ENCODE measurements at regions not wholly inside any gene's neighbourhood (a gene's known extent, or its start where the extent isn't known, plus 50 kb on each side); places are given as distances from the start of the nearest gene placed in this dataset.
A peak's percentile ranks its signal among the peaks of the same experiment; 100 is the strongest.
"Not testable (repeated sequence)": the region's sequence is repeated elsewhere in the genome, so short reads cannot be mapped to it uniquely, and the experiment has no call there.

DNA sequence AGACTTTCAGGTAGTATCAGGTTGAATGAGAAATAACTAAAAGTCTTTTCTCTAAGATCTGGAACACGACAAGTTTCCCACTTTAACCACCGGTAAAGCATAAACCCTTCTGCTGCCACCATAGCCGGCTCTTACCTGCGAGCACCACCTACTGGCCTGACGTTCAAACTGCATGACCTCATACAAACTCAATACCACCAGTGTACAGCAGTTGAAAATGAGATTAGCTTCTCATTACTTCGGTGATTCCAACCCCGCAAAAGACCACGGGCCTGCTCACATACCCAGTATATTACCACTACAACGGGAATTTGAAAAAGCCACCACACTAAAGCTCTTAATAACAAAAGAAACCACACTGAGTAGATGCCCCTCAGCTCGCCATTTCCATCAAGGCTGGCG, 1238.6 kb downstream of the TMEM121 start:
- TF ChIP-seq CTCF (conservative IDR thresholded peaks at IDR 0.05 in 1 of 2, IDR thresholded peaks at IDR 0.05 in 1 of 2; ENCODE audit: low read depth in 1 of 2, low read length in 2 of 2) = peak; percentile 2 to 26
- not testable (repeated sequence) for H3K4me3 ChIP-seq (replicated peaks in 1 of 4; ENCODE audit: control extremely low read depth in 1 of 4, insufficient read depth in 1 of 4, low read depth in 3 of 4, low read length in 4 of 4); H3K4me2 ChIP-seq (ENCODE audit: extremely low read depth, insufficient read depth, low read length); H3K79me2 ChIP-seq (ENCODE audit: control insufficient read depth, insufficient read depth, low read length); H3K4me1 ChIP-seq (ENCODE audit: control insufficient read depth, extremely low read depth, insufficient read depth, low read length); H4K20me1 ChIP-seq (ENCODE audit: control insufficient read depth, extremely low read depth, insufficient read depth, low read length); H3K9ac ChIP-seq (ENCODE audit: insufficient read depth, low read length); H2AFZ ChIP-seq (ENCODE audit: low read length); DNase-seq (ENCODE audit: low read depth in 2 of 2); H3K27me3 ChIP-seq (ENCODE audit: control insufficient read depth, insufficient read depth, low read length); H3K36me3 ChIP-seq (ENCODE audit: control insufficient read depth, insufficient read depth, low read length); H3K9me3 ChIP-seq (ENCODE audit: control insufficient read depth, insufficient read depth, low read depth, low read length); H3K27ac ChIP-seq (ENCODE audit: insufficient read depth, low read length)

- H4K20me1 ChIP-seq (ENCODE audit: control insufficient read depth, extremely low read depth, insufficient read depth, low read length) = no peaks in the 10 kb centered on the region
- H3K9ac ChIP-seq (ENCODE audit: insufficient read depth, low read length) = no peak overlapping the region
- H3K27me3 ChIP-seq (ENCODE audit: control insufficient read depth, insufficient read depth, low read length) = no peaks in the 10 kb centered on the region
- TF ChIP-seq CTCF (conservative IDR thresholded peaks at IDR 0.05 in 1 of 2, IDR thresholded peaks at IDR 0.05 in 1 of 2; ENCODE audit: low read depth in 1 of 2, low read length in 2 of 2) (no peak), EZH2 (IDR thresholded peaks at IDR 0.05; ENCODE audit: low read length, missing control alignments) (no peak)
- H2AFZ ChIP-seq (ENCODE audit: low read length) = no peak overlapping the region
- H3K27ac ChIP-seq (ENCODE audit: insufficient read depth, low read length) = no peak overlapping the region
- H3K9me3 ChIP-seq (ENCODE audit: control insufficient read depth, insufficient read depth, low read depth, low read length) = no peaks in the 10 kb centered on the region
- no peaks in the 10 kb centered on the region for H3K79me2 ChIP-seq (ENCODE audit: control insufficient read depth, insufficient read depth, low read length)
- no peak overlapping the region for H3K4me3 ChIP-seq (replicated peaks in 1 of 4; ENCODE audit: control extremely low read depth in 1 of 4, insufficient read depth in 1 of 4, low read depth in 3 of 4, low read length in 4 of 4)
- H3K4me1 ChIP-seq (ENCODE audit: control insufficient read depth, extremely low read depth, insufficient read depth, low read length) = no peaks in the 10 kb centered on the region
- DNase-seq (ENCODE audit: low read depth in 2 of 2) = no peak
- no peak overlapping the region for H3K4me2 ChIP-seq (ENCODE audit: extremely low read depth, insufficient read depth, low read length)
- H3K36me3 ChIP-seq (ENCODE audit: control insufficient read depth, insufficient read depth, low read length) = no peaks in the 10 kb centered on the region
Measured at GRCh38 chr14:106766145-106766544, 1239.8 kb downstream of the TMEM121 start.

GRCh38 chr14:106766551-106767277, 1240.3 kb downstream of the TMEM121 start:
- H3K4me3 ChIP-seq (replicated peaks in 1 of 4; ENCODE audit: control extremely low read depth in 1 of 4, insufficient read depth in 1 of 4, low read depth in 3 of 4, low read length in 4 of 4); H4K20me1 ChIP-seq (ENCODE audit: control insufficient read depth, extremely low read depth, insufficient read depth, low read length); H3K9me3 ChIP-seq (ENCODE audit: control insufficient read depth, insufficient read depth, low read depth, low read length); H3K79me2 ChIP-seq (ENCODE audit: control insufficient read depth, insufficient read depth, low read length); DNase-seq (ENCODE audit: low read depth in 2 of 2); H3K4me1 ChIP-seq (ENCODE audit: control insufficient read depth, extremely low read depth, insufficient read depth, low read length); H3K27me3 ChIP-seq (ENCODE audit: control insufficient read depth, insufficient read depth, low read length); H2AFZ ChIP-seq (ENCODE audit: low read length); H3K4me2 ChIP-seq (ENCODE audit: extremely low read depth, insufficient read depth, low read length); H3K9ac ChIP-seq (ENCODE audit: insufficient read depth, low read length); H3K36me3 ChIP-seq (ENCODE audit: control insufficient read depth, insufficient read depth, low read length); H3K27ac ChIP-seq (ENCODE audit: insufficient read depth, low read length): not testable (repeated sequence)

DNA sequence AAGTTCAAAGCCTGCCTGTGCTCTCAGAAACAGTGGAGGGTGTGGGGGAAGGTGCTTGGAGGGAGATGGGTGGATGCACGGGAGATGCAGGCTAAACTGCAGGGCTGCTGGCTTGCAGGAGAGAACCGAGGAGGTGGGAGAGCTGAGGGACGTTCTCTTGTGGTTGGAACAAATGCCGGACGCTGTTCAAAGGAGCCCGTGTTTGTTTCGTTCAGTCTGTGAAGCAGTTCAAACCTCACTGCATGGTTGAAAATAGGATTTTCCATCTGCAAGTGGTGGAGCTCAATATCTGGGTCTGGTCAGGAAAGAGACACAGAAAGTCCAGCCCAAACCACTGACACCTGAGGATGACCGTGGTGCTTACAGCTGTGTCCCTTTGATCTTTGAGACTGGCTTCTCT, 1241.8 kb downstream of the TMEM121 start:
- not testable (repeated sequence) for H3K4me1 ChIP-seq (ENCODE audit: control insufficient read depth, extremely low read depth, insufficient read depth, low read length); H3K36me3 ChIP-seq (ENCODE audit: control insufficient read depth, insufficient read depth, low read length); H3K4me2 ChIP-seq (ENCODE audit: extremely low read depth, insufficient read depth, low read length); H3K79me2 ChIP-seq (ENCODE audit: control insufficient read depth, insufficient read depth, low read length); H4K20me1 ChIP-seq (ENCODE audit: control insufficient read depth, extremely low read depth, insufficient read depth, low read length); H3K4me3 ChIP-seq (replicated peaks in 1 of 4; ENCODE audit: control extremely low read depth in 1 of 4, insufficient read depth in 1 of 4, low read depth in 3 of 4, low read length in 4 of 4); DNase-seq (ENCODE audit: low read depth in 2 of 2); H2AFZ ChIP-seq (ENCODE audit: low read length); H3K9me3 ChIP-seq (ENCODE audit: control insufficient read depth, insufficient read depth, low read depth, low read length); H3K27me3 ChIP-seq (ENCODE audit: control insufficient read depth, insufficient read depth, low read length); H3K9ac ChIP-seq (ENCODE audit: insufficient read depth, low read length); H3K27ac ChIP-seq (ENCODE audit: insufficient read depth, low read length)

GRCh38 chr14:106768972-106769700, 1242.8 kb downstream of the TMEM121 start:
- not testable (repeated sequence) for H3K79me2 ChIP-seq (ENCODE audit: control insufficient read depth, insufficient read depth, low read length); H2AFZ ChIP-seq (ENCODE audit: low read length); H3K27me3 ChIP-seq (ENCODE audit: control insufficient read depth, insufficient read depth, low read length); H3K4me2 ChIP-seq (ENCODE audit: extremely low read depth, insufficient read depth, low read length); H3K27ac ChIP-seq (ENCODE audit: insufficient read depth, low read length); DNase-seq (ENCODE audit: low read depth in 2 of 2); H3K9ac ChIP-seq (ENCODE audit: insufficient read depth, low read length); H3K4me1 ChIP-seq (ENCODE audit: control insufficient read depth, extremely low read depth, insufficient read depth, low read length); H3K4me3 ChIP-seq (replicated peaks in 1 of 4; ENCODE audit: control extremely low read depth in 1 of 4, insufficient read depth in 1 of 4, low read depth in 3 of 4, low read length in 4 of 4); H3K9me3 ChIP-seq (ENCODE audit: control insufficient read depth, insufficient read depth, low read depth, low read length); H4K20me1 ChIP-seq (ENCODE audit: control insufficient read depth, extremely low read depth, insufficient read depth, low read length); H3K36me3 ChIP-seq (ENCODE audit: control insufficient read depth, insufficient read depth, low read length)
